Esophagus squamous epithelium (tissue), 5 donors: ENCODE measurements at regions not wholly inside any gene's neighbourhood (a gene's known extent, or its start where the extent isn't known, plus 50 kb on each side); places are given as distances from the start of the nearest gene placed in this dataset.

ENCODE experiments used
- DNase-seq: peaks from one replicate; lab custom pipeline; 2025; lab: John Stamatoyannopoulos, UW
- H3K27ac ChIP-seq, 4 donors: fragments of 200-600 bp; sonication (generic); one replicate each; pipeline ENCODE4 v1.5.1; 2016 to 2019; ENCODE audit warnings: mild to moderate bottlenecking in 1 of 4
- H3K27me3 ChIP-seq, 4 donors: fragments of 200-600 bp; sonication (generic); 1 replicate in 3 of 4; 2 replicates in 1 of 4; pipeline versions ENCODE4 v1.5.1 to v1.6.0; 2017 to 2021; ENCODE audit warnings: antibody characterized with exemption in 1 of 4
- H3K36me3 ChIP-seq, 3 donors: fragments of 200-600 bp; sonication (generic); one replicate each; pipeline ENCODE4 v1.5.1; 2016 to 2019
- H3K4me1 ChIP-seq, 3 donors: fragments of 200-600 bp; sonication (generic); one replicate each; pipeline ENCODE4 v1.5.1; 2017 to 2019
- H3K4me3 ChIP-seq, 4 donors: fragments of 200-600 bp; sonication (generic); 1 replicate in 3 of 4; 2 replicates in 1 of 4; pipeline ENCODE4 v1.5.1; 2016 to 2019; ENCODE audit warnings: mild to moderate bottlenecking in 2 of 4, moderate library complexity in 1 of 4
- H3K9me3 ChIP-seq, 3 donors: fragments of 200-600 bp; sonication (generic); one replicate each; pipeline ENCODE4 v1.5.1; 2016 to 2019
- POLR2A ChIP-seq, 4 donors: fragments of 450-650 bp; IDR thresholded peaks; one replicate each; pipeline ENCODE4 v1.6.1; 2017; ENCODE audit warnings: antibody characterized with exemption in 4 of 4, mild to moderate bottlenecking in 4 of 4, moderate library complexity in 3 of 4
- WGBS, 2 donors: methylation state at CpG; one replicate each; pipeline ENCODE4 v1.1.5; 2018; 5-methylcytosine and 5-hydroxymethylcytosine counted together
- intact Hi-C: fragments of 100-400 bp; cut with DNase I; formaldehyde crosslinking; loops from one replicate; pipeline ENCODE4 v1.15.0; 2022
- TF ChIP-seq, protein P1 (sequence below), 6 experiments: fragments of 450-650 bp in 4 of 6; fragments of 200-600 bp in 2 of 6; sonication (generic) in 2 of 6; IDR thresholded peaks; one replicate each; pipeline ENCODE4 v1.5.1; 2016 to 2019; ENCODE audit warnings: antibody characterized with exemption in 6 of 6, mild to moderate bottlenecking in 4 of 6, moderate library complexity in 4 of 6
- donor health status: DM: yes; HTN: yes; CAD: no.

DNA sequence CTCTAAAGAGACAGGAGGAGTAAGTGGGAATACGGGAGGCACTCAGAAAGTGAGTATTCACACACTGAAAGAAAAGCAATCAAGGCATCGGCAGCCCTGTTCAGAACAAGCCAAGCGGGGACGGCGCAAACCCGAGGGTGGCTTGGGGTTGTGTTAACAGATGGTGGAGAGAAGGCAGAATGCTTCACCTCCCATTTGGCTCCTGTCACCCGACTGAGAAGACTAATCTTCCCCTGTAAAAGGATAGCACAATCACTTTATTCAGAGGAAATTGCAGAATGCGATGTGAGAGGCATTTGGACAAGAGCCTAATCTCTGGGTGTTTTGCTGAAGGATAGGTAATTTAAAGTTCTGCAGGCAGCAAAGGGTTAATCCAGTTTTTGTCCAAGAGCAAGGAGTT is 119.3 kb upstream of the WSCD1 start:
- no peak overlapping the region for H3K27ac ChIP-seq
- no peaks in the 10 kb centered on the region for H3K4me1 ChIP-seq
- H3K9me3 ChIP-seq = peaks cover 0 to 6% (median 4%) of the 10 kb centered on the region in 3 donors
- WGBS, 2 donors = 13 to 22% methylated on average over 8 of the region's 8 CpGs
- H3K36me3 ChIP-seq = no peaks in the 10 kb centered on the region
- DNase-seq = no peak
- peaks cover 0 to 34% (median 0%) of the 10 kb centered on the region in 4 donors for H3K27me3 ChIP-seq
- intact Hi-C loops = loop anchor here (10.0 kb wide), 1 partner anchor 64 kb away; no protein-coding TSS in a partner anchor
- no peak overlapping the region for H3K4me3 ChIP-seq
- no peak for TF ChIP-seq POLR2A (IDR thresholded peaks at IDR 0.05)
- TF ChIP-seq, protein P1, sequence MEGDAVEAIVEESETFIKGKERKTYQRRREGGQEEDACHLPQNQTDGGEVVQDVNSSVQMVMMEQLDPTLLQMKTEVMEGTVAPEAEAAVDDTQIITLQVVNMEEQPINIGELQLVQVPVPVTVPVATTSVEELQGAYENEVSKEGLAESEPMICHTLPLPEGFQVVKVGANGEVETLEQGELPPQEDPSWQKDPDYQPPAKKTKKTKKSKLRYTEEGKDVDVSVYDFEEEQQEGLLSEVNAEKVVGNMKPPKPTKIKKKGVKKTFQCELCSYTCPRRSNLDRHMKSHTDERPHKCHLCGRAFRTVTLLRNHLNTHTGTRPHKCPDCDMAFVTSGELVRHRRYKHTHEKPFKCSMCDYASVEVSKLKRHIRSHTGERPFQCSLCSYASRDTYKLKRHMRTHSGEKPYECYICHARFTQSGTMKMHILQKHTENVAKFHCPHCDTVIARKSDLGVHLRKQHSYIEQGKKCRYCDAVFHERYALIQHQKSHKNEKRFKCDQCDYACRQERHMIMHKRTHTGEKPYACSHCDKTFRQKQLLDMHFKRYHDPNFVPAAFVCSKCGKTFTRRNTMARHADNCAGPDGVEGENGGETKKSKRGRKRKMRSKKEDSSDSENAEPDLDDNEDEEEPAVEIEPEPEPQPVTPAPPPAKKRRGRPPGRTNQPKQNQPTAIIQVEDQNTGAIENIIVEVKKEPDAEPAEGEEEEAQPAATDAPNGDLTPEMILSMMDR (IDR thresholded peaks at IDR 0.05) = no peak

DNA sequence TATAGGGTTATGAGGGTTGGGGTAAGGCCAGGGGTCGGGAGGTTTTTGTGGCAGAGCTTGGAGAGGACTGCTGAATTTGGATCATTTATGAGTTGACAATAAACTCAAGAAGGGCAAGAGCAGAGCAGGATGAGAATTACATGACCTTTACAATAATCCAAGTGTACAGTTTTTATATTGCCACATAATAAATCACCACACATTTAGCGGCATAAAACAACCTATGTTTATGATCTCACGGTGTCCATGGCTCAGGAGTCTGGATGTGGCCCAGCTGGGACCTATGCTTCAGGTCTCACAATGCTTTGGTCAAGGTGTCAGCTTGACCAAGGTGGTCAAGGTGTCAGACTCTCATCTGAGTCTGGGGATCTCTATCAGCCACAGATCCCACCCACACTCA is 118.3 kb upstream of the WSCD1 start:
- peaks cover 0 to 15% (median 10%) of the 10 kb centered on the region in 3 donors for H3K9me3 ChIP-seq
- intact Hi-C loops = loop anchor here (10.0 kb wide), 1 partner anchor 63 kb away; no protein-coding TSS in a partner anchor
- TF ChIP-seq POLR2A (IDR thresholded peaks at IDR 0.05) = no peak
- TF ChIP-seq, protein P1 (IDR thresholded peaks at IDR 0.05) = no peak
- H3K27ac ChIP-seq = no peak overlapping the region
- no peak overlapping the region for H3K4me3 ChIP-seq
- H3K4me1 ChIP-seq = no peaks in the 10 kb centered on the region
- H3K36me3 ChIP-seq = no peaks in the 10 kb centered on the region
- WGBS, 2 donors = 33 to 43% methylated on average over 3 of the region's 3 CpGs
- DNase-seq = no peak
- peaks cover 0 to 30% (median 0%) of the 10 kb centered on the region in 4 donors for H3K27me3 ChIP-seq

DNA sequence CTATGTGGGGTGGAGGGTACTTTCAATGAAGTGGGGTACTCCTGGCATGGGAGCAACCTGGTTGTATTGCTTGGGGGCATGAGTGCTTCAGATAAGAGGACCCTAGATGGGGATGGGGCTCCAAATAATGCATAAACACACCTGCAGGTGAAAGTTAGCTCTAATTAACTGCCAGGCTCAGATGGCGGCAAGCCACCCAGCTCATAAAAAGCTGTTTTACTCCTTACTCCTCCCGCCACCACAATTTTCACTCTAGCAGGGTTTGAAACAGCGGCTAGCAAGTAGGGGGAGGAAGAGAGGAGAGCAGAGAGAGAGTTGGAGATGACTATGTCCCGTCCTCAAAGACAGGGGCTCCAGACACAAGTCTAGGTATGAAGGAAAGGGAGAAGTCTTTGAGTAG is 117.7 kb upstream of the WSCD1 start:
- H3K4me3 ChIP-seq = no peak overlapping the region
- H3K27ac ChIP-seq = no peak overlapping the region
- no peaks in the 10 kb centered on the region for H3K36me3 ChIP-seq
- intact Hi-C loops = loop anchor here (10.0 kb wide), 1 partner anchor 62 kb away; no protein-coding TSS in a partner anchor
- no peak for DNase-seq
- H3K4me1 ChIP-seq = no peaks in the 10 kb centered on the region
- 81 to 89% methylated on average over 4 of the region's 4 CpGs for WGBS, 2 donors
- H3K9me3 ChIP-seq = peaks cover 0 to 15% (median 10%) of the 10 kb centered on the region in 3 donors
- TF ChIP-seq, protein P1 (IDR thresholded peaks at IDR 0.05) = no peak
- TF ChIP-seq POLR2A (IDR thresholded peaks at IDR 0.05) = no peak
- peaks cover 0 to 24% (median 0%) of the 10 kb centered on the region in 4 donors for H3K27me3 ChIP-seq

DNA sequence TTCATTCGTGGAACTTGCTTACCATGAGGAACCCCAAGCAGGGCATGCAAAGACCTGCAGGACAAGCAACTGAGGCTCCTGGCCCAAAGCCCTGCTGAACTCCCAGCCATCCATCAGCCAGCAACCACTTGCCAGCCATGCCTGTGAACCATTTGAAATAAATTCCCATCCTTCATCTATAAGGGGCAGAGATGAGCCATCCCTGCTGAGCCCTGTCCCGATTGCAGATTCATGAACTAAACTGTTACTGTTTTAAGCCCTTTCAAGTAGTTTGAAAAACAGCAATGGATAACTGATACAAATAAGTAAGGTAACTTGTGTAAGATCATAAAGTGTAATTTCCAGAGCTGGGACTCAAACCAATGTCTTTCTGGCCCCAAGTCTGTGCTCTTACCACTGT is 114.4 kb upstream of the WSCD1 start:
- H3K9me3 ChIP-seq = peaks cover 0 to 15% (median 10%) of the 10 kb centered on the region in 3 donors
- H3K4me3 ChIP-seq = no peak overlapping the region
- H3K27ac ChIP-seq = no peak overlapping the region
- peaks cover 0 to 14% (median 0%) of the 10 kb centered on the region in 4 donors for H3K27me3 ChIP-seq
- WGBS, 2 donors = 90 to 100% methylated on average over 1 to 2 of the region's 2 CpGs
- no peaks in the 10 kb centered on the region for H3K36me3 ChIP-seq
- H3K4me1 ChIP-seq = no peaks in the 10 kb centered on the region
- intact Hi-C loops = loop anchor here (10.0 kb wide), 1 partner anchor 59 kb away; no protein-coding TSS in a partner anchor
- no peak for DNase-seq
- TF ChIP-seq, protein P1 (IDR thresholded peaks at IDR 0.05) = no peak
- no peak for TF ChIP-seq POLR2A (IDR thresholded peaks at IDR 0.05)

DNA sequence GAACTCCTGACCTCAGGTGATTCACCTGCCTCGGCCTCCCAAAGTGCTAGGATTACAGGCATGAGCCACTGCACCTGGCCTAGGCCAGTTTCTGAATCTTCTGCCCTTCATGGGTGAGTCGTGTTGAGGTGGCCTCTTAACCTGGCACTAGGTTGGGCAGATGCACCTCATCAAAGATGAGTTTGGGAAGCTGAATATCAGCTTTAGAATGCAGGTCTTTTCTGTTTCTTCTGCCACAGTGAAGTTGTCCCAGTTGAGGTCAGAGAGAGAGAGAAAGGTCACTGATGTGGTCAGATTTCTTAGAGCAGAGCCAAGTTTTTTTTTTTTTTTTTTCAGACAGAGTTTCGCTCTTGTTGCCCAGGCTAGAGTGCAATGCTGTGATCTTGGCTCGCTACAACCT is 111.3 kb upstream of the WSCD1 start:
- intact Hi-C loops = loop anchor here (10.0 kb wide), 1 partner anchor 56 kb away; no protein-coding TSS in a partner anchor
- Histone ChIP-seq H3K36me3 (no peaks in the 10 kb centered on the region), H3K27ac (no peak overlapping the region), H3K9me3 (peaks cover 0 to 15% (median 10%) of the 10 kb centered on the region in 3 donors), H3K4me1 (no peaks in the 10 kb centered on the region), H3K4me3 (no peak overlapping the region), H3K27me3 (peaks cover 0 to 15% (median 0%) of the 10 kb centered on the region in 4 donors)
- WGBS, 2 donors = 72 to 74% methylated on average over 3 to 4 of the region's 4 CpGs
- no peak for DNase-seq
- no peak for TF ChIP-seq POLR2A (IDR thresholded peaks at IDR 0.05)
- TF ChIP-seq, protein P1 (IDR thresholded peaks at IDR 0.05) = no peak
